Sigmoid colon (tissue), 3 donors: ENCODE measurements at regions not wholly inside any gene's neighbourhood (a gene's known extent, or its start where the extent isn't known, plus 50 kb on each side); places are given as distances from the start of the nearest gene placed in this dataset.

ENCODE experiments used
- CTCF ChIP-seq, 4 experiments: fragments of 450-650 bp in 3 of 4; fragments of 200-600 bp in 1 of 4; IDR thresholded peaks; one replicate each; pipeline ENCODE4 v1.5.1; 2016 to 2019; ENCODE audit warnings: antibody characterized with exemption in 4 of 4, mild to moderate bottlenecking in 3 of 4, moderate library complexity in 2 of 4
- POLR2A ChIP-seq, 2 donors: fragments of 450-650 bp; IDR thresholded peaks; one replicate each; pipeline ENCODE4 v1.6.1; 2016; ENCODE audit warnings: antibody characterized with exemption in 2 of 2, mild to moderate bottlenecking in 2 of 2, moderate library complexity in 2 of 2

- TF ChIP-seq CTCF (IDR thresholded peaks at IDR 0.05) (no peak), POLR2A (IDR thresholded peaks at IDR 0.05) (no peak)
Observed at GRCh38 chr10:125281091-125281490, 120.7 kb upstream of the CTBP2 start.
